ENCODE measurements at regions not wholly inside any gene's neighbourhood (a gene's known extent, or its start where the extent isn't known, plus 50 kb on each side); places are given as distances from the start of the nearest gene placed in this dataset.

DNA sequence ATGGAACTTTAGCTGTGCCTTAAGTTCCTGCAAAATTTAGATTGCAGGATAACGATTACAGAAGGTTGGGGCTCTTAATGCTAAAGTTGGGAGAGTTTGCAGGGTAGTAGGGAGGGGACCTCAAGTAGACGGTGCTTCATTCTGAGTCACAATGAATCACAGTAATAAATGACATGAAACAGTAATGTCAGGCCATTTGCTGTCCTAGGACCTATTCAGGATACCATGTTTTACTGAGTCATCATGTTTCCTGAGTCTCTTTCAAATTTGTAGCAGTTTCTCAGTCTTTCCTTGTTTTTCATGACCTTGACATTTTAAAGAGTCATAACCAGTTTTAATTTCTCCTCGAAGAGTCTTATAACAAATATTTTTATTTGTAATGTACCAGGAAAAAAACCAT, 406.9 kb upstream of the MAP3K7 start:
- no peak overlapping the region for H3K4me3 ChIP-seq (ENCODE audit: low read depth, low read length)
- no peak for DNase-seq (ENCODE audit: low read depth)
- no peak for TF ChIP-seq CTCF (IDR thresholded peaks at IDR 0.05; ENCODE audit: control insufficient read depth, extremely low read depth, insufficient read depth)

- DNase-seq (ENCODE audit: low read depth): no peak
- no peak overlapping the region for H3K4me3 ChIP-seq (ENCODE audit: low read depth, low read length)
- TF ChIP-seq CTCF (IDR thresholded peaks at IDR 0.05; ENCODE audit: control insufficient read depth, extremely low read depth, insufficient read depth): no peak
These were observed 402.9 kb upstream of the MAP3K7 start for GRCh38 chr6:90989763-90990162.

- H3K4me3 ChIP-seq (ENCODE audit: low read depth, low read length): no peak overlapping the region
- no peak for TF ChIP-seq CTCF (IDR thresholded peaks at IDR 0.05; ENCODE audit: control insufficient read depth, extremely low read depth, insufficient read depth)
- no peak for DNase-seq (ENCODE audit: low read depth)
These were observed 397.2 kb upstream of the MAP3K7 start for GRCh38 chr6:90984066-90984465.

- TF ChIP-seq CTCF (IDR thresholded peaks at IDR 0.05; ENCODE audit: control insufficient read depth, extremely low read depth, insufficient read depth): no peak
- H3K4me3 ChIP-seq (ENCODE audit: low read depth, low read length): no peak overlapping the region
- DNase-seq (ENCODE audit: low read depth): no peak
These were observed 396.6 kb upstream of the MAP3K7 start for GRCh38 chr6:90983462-90983861.

- no peak for TF ChIP-seq CTCF (IDR thresholded peaks at IDR 0.05; ENCODE audit: control insufficient read depth, extremely low read depth, insufficient read depth)
These were observed 395.7 kb upstream of the MAP3K7 start for GRCh38 chr6:90982581-90982980.

DNA sequence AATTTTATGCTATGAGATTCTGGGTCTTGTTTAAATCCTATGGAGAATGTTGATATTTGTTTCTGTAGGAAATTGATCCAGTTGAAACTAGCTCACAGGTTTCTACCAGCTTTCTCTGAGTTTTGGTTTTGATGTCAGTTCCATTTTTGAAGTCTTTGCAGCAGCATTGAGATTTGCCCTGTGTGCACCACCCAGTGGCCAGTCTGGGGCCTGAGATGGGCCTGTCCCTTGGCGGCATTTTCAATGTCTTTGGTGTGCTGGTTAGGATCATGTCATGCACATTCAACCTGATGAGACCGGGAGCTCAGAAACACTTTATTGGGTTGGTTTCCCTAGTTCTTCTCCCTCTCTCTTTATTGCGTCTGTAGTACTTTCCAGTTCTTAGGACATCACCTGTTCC, 395.2 kb upstream of the MAP3K7 start:
- no peak overlapping the region for H3K4me3 ChIP-seq (ENCODE audit: low read depth, low read length)
- peak; percentile 33 for TF ChIP-seq CTCF (IDR thresholded peaks at IDR 0.05; ENCODE audit: control insufficient read depth, extremely low read depth, insufficient read depth)
- no peak for DNase-seq (ENCODE audit: low read depth)

More at GRCh38 chr6:90982581-90982980, 395.7 kb upstream of the MAP3K7 start:
- H3K4me3 ChIP-seq (ENCODE audit: low read depth, low read length): no peak overlapping the region
- no peak for DNase-seq (ENCODE audit: low read depth)

DNA sequence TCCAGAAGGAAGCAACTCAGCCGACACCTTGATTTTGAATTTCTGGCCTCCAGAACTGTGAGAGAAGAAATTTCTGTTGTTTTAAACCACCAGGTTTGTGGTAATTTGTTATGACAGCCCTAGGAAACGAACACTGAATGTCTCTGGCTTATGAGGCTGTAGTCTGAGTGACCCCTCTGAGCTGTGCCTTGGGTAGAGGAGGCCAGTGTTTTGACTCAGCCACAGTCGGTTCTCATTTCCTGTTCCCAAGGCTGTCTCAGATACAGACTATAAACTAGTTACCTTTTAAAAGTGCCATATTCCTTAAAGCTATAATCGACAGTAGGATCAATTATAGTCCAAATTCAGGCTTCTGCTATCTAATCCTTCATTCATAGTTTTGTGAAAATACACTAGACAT, 391.2 kb upstream of the MAP3K7 start:
- no peak overlapping the region for H3K4me3 ChIP-seq (ENCODE audit: low read depth, low read length)
- no peak for DNase-seq (ENCODE audit: low read depth)
- TF ChIP-seq CTCF (IDR thresholded peaks at IDR 0.05; ENCODE audit: control insufficient read depth, extremely low read depth, insufficient read depth): no peak
